IPS-18c (cell line): ENCODE measurements at regions not wholly inside any gene's neighbourhood (a gene's known extent, or its start where the extent isn't known, plus 50 kb on each side); places are given as distances from the start of the nearest gene placed in this dataset.

Experiments
- H3K4me3 ChIP-seq: 2 replicates; pipeline ENCODE4 v1.7.0; 2013; ENCODE audit warnings: low read depth, mild to moderate bottlenecking, low read length, moderate library complexity; ENCODE audit not compliant: insufficient read depth
- H3K9me3 ChIP-seq: one replicate; pipeline ENCODE4 v1.6.1; 2013; ENCODE audit warnings: mild to moderate bottlenecking, low read length, moderate library complexity; ENCODE audit not compliant: control insufficient read depth, insufficient read depth

GRCh38 chr13:40230833-40231266 lies 435.6 kb downstream of the FOXO1 start:
- Histone ChIP-seq H3K4me3 (no peak overlapping the region), H3K9me3 (no peaks in the 10 kb centered on the region)

DNA sequence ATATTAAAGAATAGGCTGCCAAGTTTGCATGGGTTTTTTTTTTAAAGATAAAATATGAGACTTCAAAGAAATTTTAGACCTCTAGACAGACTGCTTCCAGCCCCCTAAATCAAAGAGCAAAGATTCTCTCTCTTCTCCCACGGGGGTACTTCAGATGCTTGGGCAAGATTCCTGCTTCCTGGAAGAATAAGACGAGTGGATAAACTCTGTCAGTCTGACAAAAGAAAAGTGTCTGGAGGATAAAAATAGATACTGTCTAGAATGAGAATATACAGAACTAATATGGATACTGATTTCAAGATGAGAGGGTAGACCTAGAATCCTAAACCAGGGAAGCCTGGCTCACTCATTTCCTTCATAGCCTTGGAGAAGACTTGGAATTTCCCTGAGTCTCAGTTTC lies 435.1 kb downstream of the FOXO1 start:
- no peak overlapping the region for H3K4me3 ChIP-seq
- H3K9me3 ChIP-seq, result no peaks in the 10 kb centered on the region

- no peak overlapping the region for H3K4me3 ChIP-seq
- no peaks in the 10 kb centered on the region for H3K9me3 ChIP-seq
These were observed 434.7 kb downstream of the FOXO1 start for GRCh38 chr13:40231751-40232150.

- H3K4me3 ChIP-seq, result no peak overlapping the region
- H3K9me3 ChIP-seq, result no peaks in the 10 kb centered on the region
These were observed 434.0 kb downstream of the FOXO1 start for GRCh38 chr13:40232311-40233040.

DNA sequence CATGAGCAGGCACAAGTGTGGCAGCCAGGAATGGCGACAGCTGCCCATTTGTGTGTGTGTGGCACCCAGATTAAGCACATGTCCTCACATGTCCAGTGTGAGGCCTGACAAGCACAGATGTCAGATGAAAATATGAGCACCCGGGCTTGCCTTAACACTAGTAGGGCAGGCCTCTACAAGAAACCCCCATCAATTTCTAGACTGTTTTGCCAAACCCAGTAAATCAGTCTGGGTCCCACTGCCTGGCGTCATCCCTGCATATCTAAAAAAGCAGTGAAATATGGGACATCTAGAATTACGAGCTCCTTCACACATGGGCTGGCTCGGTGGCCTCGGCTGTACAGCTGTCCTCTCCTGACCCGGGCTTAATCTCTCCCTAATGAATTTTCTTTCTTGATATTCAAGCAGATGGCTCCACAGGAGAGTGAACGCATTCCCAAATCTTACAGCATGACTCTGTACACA lies 432.7 kb downstream of the FOXO1 start:
- H3K9me3 ChIP-seq, result no peaks in the 10 kb centered on the region
- H3K4me3 ChIP-seq, result no peak overlapping the region

DNA sequence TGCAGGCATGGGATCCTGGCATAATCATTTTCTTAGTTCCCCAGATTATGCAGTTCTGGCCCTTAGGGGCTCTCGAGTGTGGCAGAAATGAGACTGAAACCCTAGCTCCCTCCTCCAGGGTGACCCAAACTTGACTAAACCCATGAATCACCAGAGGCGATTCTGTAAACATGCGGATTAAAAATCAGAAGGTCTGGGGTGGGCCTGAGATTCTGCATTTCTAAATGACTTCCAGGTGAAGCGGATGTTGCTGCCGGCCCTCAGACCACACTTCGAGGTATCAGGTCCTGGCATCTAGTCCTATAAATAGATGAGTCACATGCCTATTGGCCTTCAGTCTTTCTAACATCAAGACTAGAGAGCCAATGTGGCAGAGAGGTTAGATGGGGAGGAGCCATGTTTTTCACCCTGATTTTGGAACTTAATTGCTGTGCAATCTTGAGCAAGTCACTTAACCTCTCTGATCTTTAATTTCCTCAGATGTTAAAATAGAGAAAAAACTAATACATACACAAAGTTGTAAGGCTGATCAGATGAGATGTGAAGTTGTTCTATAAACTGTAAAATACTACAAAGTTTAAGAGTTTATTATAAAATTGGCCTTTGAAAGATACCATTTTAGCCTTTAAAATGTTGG lies 431.2 kb downstream of the FOXO1 start:
- Histone ChIP-seq H3K9me3 (no peaks in the 10 kb centered on the region), H3K4me3 (no peak overlapping the region)

GRCh38 chr13:40236566-40237168 lies 429.8 kb downstream of the FOXO1 start:
- Histone ChIP-seq H3K9me3 (no peaks in the 10 kb centered on the region), H3K4me3 (no peak overlapping the region)

GRCh38 chr13:40238761-40239160 lies 427.7 kb downstream of the FOXO1 start:
- no peak overlapping the region for H3K4me3 ChIP-seq
- no peaks in the 10 kb centered on the region for H3K9me3 ChIP-seq

DNA sequence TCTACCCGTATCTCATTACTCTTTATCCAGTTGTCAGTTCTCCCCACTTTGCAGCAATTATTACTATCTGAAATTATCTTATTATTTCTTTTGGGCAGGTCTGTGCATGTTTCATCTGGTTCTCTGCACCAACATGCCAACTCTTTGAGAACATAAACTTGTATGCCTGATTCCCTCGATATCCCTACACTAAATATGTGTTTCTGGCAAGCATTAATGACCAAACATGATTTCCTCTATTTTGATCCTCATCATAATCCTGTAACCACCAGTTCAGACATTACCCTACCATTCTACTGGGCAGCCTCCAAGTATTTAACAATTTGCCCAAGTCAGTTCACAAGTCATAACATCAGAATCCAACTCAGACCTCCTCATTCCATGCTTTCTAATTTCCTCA lies 426.1 kb downstream of the FOXO1 start:
- Histone ChIP-seq H3K4me3 (no peak overlapping the region), H3K9me3 (no peaks in the 10 kb centered on the region)

- Histone ChIP-seq H3K4me3 (no peak overlapping the region), H3K9me3 (no peaks in the 10 kb centered on the region)
These were observed 425.2 kb downstream of the FOXO1 start for GRCh38 chr13:40241125-40241798.

DNA sequence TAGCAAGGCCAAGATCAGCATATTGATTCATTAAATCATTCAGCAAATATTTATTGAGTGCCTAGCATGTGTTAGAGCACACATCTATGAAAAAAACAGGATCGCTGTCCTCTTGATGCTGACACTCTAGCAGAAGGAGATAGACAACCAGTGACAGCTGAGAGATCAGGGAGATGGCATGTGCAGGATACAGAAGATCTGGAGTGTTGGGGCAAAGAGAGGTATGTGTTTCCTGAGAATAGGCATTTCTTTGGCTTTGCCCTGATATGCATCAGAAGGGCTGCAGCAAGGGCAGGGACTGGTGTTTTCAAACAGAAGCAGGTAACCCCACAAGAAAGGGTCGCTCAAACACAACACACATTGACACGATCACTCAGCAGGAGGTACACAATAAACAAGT lies 423.4 kb downstream of the FOXO1 start:
- no peak overlapping the region for H3K4me3 ChIP-seq
- H3K9me3 ChIP-seq, result no peaks in the 10 kb centered on the region

GRCh38 chr13:40243982-40244381 lies 422.5 kb downstream of the FOXO1 start:
- H3K9me3 ChIP-seq, result no peaks in the 10 kb centered on the region
- no peak overlapping the region for H3K4me3 ChIP-seq

DNA sequence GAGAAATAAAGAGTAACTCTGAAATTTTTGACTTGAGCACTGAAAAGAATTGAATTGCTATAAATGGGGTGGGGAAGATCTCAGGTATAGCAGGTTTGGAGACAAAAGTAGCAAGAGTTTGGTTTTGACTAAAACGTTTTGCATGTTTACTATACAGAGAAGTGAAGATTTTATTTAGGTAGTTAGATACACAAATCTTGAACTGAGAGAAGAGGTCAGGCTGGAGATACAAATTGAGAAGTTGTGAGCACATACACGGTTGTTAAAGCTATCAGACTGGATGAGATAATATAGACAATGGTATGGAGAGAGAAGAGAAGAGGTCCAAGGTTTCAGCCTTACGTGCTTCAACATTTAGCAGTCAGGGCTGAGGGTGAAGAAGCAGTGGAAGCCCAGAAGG lies 420.9 kb downstream of the FOXO1 start:
- Histone ChIP-seq H3K4me3 (no peak overlapping the region), H3K9me3 (no peaks in the 10 kb centered on the region)

GRCh38 chr13:40247845-40248244 lies 418.6 kb downstream of the FOXO1 start:
- no peaks in the 10 kb centered on the region for H3K9me3 ChIP-seq
- no peak overlapping the region for H3K4me3 ChIP-seq

DNA sequence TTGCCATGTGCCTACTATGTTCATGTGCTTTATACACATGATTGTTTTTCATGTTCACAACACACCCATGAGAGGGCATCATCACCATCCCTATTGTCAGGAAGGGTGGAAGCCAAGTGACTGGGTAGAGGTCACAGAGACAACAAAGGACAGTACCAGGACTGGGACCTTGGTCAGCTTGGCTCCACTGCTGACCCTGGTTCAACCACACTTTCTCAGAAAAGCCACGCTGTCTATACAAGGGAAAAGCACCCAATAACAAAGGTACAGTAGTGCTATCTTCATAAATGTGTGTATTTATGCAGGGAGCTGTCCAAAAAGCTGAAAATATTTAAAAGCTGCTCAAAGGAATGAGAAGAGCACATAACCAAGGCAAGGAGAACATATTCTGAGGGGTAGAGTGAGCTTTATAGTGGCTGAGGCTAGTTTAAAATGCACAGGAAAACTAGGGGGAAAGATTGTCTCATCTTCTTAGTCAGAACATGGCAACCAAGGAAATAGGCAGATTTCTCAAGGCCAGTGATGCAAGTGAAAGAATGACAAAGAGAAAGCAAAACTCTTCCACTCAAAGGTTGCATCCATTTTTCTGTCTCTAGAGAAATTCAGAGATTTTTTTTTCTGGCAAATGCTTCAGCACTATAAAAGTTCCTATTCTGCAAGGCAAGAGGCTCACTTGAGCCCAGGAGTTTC lies 415.0 kb downstream of the FOXO1 start:
- Histone ChIP-seq H3K9me3 (no peaks in the 10 kb centered on the region), H3K4me3 (no peak overlapping the region)

GRCh38 chr13:40252241-40252640 lies 414.2 kb downstream of the FOXO1 start:
- H3K9me3 ChIP-seq, result no peaks in the 10 kb centered on the region
- H3K4me3 ChIP-seq, result no peak overlapping the region

- no peak overlapping the region for H3K4me3 ChIP-seq
- no peaks in the 10 kb centered on the region for H3K9me3 ChIP-seq
These were observed 413.8 kb downstream of the FOXO1 start for GRCh38 chr13:40252676-40253075.
